ENCODE measurements at regions not wholly inside any gene's neighbourhood (a gene's known extent, or its start where the extent isn't known, plus 50 kb on each side); places are given as distances from the start of the nearest gene placed in this dataset.

DNA sequence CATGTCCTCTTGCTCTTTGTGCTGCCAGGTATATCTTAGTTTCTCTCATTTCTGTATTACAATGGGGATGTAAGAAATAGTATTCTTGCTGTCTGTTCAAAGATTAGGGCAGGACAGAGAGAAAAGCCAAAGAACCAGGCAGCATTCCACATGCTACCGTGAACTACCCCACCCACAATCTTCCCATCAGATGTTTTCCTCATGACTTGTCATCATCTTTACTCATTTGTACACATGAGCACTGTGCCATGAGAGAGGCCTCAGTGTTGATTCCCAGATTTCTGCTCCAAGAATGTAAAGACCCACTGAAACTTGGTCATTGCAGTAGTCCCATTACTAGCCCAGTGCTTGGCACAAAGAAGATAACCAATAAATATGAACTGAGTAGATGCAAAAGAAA lies 354.6 kb upstream of the RASGEF1B start:
- DNase-seq: no peak

DNA sequence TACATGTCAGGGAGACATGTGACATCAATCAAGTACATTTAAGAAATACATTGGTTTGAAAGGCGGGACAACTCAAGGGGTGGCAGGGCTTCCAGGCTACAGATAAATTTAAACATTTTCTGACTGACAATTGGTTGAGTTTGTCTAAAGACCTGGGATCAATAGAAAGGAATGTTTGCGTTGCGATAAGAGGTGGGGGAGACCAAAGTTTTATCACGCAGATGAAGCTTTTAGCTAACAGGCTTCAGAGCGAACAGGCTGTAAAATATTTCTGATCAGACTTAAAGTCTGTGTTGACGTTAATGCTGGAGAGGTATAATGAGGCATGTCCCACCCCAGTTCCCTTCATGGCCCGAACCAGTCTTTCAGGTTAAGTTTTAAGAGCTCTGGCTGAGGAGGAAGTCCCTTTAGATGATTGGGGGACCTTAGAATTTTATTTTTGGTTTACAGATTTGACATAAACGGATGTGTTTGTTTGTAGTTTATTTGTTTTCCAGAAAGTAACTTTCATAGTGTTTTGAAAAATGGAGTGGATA lies 346.7 kb upstream of the RASGEF1B start:
- DNase-seq: no peak

DNA sequence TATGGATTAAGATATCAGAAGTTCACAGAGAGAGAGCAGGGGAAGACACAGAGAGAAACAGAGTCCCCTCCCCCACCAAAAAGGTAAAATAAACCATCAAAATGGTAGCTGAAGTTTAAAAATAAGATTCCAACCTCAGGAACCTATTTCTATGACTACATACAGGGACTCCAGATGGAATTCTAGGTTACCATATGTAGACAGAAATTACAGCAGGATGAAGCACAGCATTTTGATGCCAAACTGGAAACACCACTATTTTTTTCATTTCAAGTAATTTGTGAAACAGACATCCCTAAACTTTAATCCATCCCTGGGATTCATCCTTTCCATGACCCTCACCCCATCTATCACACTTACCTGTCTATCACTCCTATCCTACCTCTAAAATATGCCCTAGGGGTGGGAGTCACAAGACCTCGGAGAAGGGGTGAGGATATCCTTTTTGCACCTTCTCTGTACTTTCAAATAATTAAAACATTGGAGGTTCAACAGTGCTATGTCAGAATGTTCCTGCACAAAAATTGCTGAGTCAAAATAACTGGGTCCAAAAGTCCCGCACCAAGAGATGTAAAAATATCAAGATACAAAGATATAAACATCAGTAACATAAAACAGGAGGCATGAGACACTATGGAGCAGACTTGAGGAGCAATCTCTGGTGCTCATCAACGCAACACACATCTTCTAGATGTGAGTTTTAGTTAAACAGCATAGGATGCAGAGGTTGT lies 344.5 kb upstream of the RASGEF1B start:
- DNase-seq: no peak

DNA sequence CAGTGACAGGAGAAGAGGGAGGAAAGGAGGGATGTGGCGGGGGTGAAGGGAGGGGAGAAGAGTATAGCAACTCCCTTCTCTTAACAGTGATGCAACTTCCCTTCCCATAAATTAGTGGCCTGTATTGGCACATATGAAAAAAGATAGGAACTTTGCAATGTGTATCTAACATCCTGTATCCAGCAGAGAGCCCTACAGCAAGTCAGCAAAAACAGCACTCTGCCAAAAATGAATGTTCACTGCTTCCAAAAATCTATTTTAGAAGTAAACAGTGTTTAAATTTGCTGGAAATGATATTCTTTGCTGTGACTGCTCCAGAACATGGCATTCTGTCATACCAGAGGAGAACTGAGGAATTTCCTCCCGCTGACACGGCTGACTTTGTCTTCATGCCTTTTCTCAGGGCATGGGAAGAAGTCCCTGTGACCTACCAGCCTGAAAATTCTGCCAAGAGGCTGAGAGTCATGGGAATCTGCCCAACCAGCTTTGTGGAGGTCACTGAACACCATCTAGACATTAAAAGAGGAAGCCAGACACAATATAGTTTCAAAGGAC lies 343.4 kb upstream of the RASGEF1B start:
- DNase-seq: peak; percentile 7 to 68 (median 37)

DNA sequence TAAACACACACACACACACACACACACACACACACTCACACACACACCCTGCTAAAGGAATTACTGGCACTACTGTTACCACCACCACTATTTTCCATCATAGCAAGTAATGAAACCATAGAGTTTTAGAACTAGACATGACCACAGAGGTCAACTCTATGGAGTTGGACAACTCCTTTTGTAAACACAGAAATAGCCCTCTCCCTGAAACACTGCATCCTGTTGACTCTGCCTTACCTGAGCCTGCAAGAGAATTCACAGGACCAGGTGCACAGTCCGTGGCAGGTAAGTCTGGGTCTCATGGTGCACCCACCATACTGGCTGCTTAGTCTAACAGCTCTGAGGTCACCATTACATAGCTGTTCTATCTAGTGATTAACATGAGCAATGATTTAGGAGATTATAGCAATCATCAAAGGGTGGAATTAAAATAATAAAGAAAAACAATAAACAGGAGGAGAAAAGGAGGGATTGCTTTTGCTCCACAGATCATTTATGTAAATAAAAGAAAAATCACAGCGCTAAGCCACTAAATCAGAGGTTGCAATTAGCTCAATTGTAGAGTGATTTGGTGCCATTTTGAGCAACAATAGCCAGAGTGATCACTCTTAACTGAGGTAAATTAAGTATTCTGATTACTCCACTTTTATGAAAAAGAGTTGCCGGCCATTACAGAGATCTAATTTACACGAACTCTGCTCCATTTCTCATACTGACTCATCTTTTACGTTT lies 340.0 kb upstream of the RASGEF1B start:
- DNase-seq: no peak

DNA sequence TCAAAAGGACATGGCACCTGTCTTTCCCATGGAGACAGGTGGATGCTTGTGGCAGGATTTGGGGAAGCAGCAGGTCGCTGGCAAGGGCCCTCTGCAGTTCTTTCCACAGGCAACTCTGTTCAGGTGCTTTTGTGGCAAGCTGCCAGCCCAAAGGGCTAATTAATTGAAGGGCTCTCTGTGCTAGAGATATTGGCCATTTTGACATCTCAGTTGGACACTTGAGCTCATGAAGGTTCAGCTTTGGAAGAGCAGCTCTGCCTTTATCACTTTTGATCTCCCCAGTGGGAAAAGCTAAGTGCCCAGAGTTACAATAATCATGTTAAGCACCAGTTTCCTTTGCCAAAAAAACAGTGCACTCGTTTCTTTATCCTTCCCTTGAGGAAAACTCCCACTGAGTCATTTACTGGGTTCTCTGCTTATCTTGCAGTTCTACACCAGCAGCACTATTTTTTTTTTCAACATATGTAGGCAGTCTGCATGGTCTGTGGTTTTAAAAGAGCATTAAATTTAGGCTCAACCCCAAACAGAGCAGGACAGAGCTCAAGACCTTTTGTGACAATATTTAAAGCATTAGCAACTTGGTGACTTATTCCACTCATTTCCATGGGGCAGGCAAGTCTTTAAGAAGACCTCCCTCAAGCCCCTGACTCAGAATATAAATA lies 336.4 kb upstream of the RASGEF1B start:
- DNase-seq: no peak

DNA sequence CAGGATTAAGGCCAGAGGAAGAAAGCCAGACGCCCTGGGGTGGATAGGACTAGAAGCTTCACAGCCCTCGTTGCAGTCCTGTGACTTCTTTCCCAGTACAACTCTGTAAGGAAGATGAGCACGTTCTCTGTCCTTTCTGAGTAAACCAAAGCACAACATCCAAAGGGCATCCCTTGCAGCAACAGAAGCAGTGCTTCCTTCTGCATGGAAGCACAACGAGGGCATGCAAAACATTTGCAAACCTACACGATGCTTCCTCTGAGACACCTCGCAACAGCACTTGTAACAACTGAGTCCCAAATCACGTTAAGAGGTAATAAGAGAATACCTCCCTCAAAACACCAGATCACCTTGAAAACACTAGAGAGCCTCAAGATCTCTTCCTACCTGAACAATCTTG lies 335.7 kb upstream of the RASGEF1B start:
- no peak for DNase-seq

DNA sequence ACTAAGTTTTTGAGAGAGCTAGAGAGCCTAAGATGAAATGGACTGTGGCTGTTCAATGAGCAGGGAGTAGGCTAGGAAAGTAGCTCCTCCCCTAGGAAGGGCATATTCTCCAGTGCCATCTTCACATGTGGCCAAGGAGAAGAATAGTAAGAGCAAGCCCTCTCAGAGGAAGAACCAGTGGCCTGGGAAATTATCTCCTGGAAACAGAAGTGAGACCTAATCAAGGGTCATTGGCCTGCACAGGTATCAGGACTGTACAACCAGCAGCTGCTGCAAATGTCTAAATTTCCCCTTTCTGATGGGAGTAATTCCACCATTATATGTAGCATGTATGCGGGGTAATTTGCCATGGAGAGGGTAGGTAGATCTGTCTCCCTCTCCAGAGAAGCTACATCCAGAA lies 334.8 kb upstream of the RASGEF1B start:
- no peak for DNase-seq

DNA sequence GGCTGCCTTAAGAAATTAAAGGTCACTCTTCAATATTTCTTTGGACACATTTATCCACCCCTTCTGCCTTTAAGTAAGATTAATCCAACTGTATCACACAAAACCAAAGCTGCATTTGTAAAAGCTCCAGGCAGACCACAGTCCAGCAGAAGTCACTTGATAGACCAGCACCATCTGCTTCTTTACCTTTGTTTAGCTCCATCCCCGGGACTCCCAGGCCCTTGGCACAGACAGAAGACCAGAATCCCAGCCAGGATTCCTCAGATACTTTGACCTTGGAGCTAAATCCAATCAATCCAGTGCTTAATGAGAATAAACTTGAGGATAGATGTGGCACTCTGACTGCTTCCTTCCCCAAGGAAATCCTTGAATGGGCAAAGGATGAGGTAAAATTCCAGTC lies 333.1 kb upstream of the RASGEF1B start:
- DNase-seq: no peak

DNA sequence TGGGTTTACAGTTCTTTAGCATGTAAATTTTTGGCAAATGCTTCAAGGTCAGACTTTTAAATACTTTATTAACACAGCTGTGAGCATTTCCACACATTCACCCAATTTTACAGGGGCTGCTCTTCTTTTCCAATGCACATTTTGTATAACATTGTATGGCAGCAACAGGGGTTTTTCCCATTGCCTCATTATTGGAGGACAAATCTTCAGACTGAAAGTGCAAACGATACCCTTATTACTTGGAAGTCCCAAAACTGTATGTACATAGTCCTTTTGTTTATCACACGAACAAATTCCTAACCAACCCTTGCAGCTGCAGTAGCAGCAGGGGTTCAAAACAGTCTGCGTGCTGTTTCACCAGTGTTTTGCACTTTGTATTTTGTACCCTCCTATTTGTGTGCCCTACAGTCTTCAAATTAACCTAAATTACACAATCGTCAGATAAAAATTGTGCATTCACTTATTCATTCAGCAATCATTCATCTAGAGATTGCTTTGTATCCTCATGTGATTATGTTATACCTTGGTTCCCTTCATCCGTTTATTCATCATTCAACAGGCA lies 330.7 kb upstream of the RASGEF1B start:
- DNase-seq: no peak

DNA sequence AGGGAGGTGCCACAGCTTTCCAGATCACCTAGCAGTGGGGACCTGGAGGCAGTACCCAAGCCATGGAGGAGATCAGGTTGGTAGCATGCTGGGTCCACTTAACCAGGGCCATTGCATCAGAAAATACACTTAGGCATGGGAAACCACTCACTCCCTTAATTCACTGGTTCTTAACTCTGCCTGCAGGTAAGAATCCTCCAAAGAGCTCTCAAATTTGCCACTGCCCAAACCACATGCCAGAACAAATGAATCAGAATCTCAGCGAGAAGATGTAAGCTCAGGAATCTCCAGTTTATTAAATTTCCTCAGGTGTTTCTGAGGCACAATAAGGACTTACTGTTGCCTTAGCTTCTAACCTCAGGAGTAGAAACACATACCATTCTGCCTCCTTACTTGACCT lies 327.7 kb upstream of the RASGEF1B start:
- DNase-seq: no peak

DNA sequence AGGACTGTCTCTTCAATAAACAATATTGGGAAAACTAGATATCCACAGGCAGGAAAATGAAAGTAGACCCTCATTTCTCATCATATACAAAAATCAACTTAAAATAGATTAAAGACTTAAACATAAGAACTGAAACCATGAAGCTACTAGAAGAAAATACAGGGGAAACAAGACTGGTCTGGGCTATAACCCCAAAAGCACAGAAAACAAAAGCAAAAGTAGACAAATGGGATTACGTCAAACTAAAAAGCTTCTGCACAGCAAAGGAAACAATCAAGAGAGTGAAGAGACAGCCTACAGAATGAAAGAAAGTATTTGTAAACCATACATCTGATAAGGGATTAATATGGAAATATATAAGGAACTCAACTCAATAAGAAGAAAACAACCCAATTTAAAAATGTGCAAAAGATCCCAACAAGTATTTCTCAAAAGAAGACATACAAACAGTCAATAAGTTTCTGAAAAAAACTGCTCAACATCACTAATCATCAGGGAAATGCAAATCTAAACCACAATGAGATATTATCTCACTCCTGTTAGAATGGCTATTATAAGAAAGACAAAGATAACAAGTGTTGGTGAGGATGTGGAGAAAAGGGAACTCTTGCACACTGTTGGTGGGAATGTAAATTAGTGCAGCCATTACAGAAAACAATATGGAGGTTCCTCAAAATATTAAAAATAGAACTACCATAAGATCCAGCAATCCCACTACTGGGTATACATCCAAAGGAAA lies 325.3 kb upstream of the RASGEF1B start:
- DNase-seq: no peak

DNA sequence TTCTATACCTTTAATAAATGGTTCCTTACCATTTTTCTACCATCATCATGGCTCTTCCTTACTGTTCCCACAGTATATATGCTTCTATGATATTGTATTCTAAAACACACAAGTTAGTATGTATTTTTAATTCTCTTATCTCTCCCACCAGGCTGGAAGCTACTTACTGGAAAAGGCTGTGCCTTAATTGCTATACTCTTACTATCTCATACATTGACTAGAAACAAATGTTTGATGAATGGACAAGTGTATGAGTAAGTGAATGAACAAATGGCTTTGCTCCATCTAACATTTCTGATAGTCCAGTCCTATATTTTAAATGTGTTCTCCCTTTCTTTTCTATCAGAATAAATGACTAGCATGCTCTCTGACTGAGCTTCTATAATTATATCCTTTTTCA lies 320.8 kb upstream of the RASGEF1B start:
- DNase-seq: no peak

DNA sequence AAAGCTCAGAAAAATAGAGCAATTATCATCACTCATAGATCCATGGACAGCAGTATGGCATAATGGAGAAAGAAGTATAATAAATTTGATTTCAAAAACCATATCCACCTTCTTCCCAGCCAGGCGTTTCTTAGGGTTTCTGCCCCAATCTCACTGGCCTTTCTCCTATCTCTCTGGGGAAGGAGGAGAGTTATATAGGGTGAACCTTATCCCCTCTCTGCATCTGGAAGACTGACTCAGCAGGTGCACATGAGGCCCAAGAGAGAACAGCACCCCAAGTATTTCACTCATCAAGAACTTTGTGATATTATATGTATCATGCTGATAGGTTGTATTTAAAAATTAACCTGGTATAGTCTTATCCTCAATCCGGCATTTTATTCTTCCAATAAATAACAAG lies 318.8 kb upstream of the RASGEF1B start:
- no peak for DNase-seq

DNA sequence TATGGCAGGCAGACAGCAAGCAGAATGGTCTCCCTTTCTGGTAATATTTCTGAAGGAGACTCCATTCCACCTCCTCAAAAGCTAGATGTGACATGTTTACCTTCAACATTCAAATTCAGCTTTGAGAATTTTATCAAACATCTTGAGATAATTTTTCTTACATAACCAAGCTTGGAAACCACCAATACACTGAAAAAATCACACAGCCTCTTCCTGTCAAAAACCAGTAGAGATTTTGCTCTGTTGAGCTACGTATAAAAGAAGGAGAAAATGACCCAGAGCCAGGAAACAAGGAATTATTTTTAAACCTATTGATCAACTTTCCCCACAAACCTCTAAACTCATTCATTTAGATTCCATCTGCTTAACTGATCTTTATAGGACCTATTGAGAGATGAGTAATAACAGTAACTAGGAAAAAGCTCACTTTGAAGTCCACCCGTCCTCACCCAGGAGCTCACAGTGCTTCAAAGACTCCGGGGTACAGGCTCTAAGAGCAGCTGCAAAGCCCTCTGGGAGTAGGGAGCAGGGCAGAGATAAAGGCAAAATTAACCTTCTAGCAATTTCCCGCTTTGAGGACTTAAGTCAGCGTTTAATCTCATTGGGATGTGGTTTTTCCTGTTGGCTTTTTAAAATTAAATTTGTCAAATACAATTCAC lies 318.2 kb upstream of the RASGEF1B start:
- no peak for DNase-seq

DNA sequence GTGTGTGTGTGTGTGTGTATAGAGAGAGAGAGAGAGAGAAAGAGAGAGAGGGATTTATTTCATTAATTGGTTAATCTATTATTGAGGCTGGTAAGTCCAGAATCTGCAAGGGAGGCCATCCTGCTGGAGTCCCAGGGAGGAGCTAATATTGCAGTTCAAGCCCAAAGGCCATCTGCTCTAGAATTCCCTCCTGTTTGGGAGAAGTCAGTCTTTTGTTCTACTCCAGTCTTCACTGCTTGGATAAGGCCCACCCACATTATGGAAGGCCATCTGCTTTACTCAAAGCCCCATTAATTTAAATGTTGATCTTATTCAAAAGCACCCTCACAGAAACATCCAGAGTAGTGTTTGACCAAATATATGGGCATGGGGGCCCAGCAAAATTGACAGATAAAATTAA lies 317.5 kb upstream of the RASGEF1B start:
- no peak for DNase-seq

DNA sequence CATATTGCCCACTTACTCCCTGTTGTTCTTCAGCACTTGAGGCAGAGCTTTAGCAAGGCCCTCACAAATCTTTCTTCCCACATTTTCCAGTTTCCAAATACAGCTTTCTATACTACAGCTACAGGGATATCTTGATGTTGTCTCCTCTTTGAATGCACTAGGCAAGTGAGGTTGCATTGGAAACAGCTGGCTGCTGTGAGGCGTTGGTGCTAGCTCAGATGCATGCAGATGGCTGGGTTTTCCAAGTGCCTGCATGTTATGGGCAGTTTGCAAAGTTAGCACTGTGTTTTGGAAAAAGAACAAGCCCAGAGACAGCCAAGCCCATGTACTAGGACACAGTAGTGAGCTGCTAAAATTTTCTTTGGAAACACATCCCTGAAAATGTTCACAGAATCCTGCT lies 315.1 kb upstream of the RASGEF1B start:
- no peak for DNase-seq

DNA sequence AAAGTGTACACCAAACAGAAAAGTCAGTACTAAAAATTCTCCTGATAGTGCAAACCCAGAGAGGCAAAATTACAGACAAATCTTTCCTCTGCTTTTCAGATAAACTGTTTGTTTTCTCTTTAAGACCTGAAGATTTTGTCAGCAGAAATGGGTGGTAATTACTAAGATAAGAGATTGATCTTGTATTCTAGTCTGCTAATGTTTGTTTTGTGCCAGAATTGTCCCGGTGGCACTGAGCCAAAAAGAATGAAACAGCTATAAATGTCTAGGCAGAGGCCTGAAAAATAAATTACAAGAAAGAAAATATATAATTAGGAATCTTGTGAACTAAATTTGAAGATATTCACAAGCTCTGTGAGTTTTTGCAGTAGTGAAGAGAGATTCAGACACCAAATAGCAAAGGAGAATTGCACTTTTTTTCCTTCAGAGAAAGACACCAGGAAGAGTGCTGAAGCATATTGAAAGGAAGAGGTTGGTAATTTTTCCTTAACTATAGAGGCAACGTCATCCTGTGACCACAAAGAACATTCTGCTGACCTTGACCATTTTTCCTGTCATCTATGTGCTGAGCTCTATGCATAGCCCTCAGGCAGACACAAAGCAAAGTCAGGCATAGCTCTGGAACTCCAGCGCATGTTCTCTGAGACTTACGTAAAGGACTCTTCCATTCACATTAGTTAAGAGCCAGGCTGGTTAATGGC lies 314.5 kb upstream of the RASGEF1B start:
- DNase-seq: peak; percentile 8 to 49 (median 26)

DNA sequence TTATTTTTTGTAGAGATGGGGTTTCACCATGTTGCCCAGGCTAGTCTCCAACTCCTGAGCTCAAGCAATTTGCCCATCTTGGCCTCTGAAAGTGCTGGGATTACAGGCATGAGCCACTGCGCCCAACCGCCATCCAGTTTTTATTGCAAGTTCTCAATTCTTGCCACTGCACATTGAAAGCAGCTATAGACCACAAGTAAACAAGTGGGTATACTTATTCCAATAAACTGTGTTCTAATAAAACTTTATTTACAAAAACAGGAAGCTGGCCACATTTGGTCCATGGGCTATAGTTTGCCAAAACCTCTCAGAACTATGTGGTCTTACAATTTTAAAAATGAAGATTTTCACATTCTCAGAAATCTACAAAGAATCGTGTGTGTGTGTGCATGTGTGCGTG lies 313.6 kb upstream of the RASGEF1B start:
- DNase-seq: no peak

DNA sequence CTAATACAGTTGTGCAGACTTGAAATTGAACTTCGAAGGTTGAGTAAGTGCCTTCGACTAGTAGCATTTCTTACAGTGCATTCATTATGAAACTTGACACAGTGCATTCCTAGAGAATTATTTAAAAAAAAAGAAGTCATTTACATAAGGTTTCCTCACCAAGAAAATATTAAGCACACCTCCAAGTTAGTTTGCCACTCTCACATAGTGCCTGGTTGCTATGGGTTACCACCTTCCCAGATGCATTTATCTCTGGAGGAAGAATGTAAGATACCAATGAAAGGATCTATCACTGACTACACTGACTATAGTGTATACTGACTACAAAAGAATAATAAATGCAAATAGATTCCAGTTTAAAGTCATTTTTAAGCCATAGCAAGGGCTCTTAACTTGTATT lies 311.9 kb upstream of the RASGEF1B start:
- DNase-seq: no peak

All from muscle of back (tissue), 3 donors.